B cell (primary cell): ENCODE measurements at regions not wholly inside any gene's neighbourhood (a gene's known extent, or its start where the extent isn't known, plus 50 kb on each side); places are given as distances from the start of the nearest gene placed in this dataset.
"Not testable (repeated sequence)": the region's sequence is repeated elsewhere in the genome, so short reads cannot be mapped to it uniquely, and the experiment has no call there.

ENCODE experiments used
- CTCF ChIP-seq: fragments of 200-600 bp; IDR thresholded peaks from one replicate; pipeline ENCODE4 v1.8.0; 2022; ENCODE audit warnings: antibody characterized with exemption, mild to moderate bottlenecking
- EZH2 ChIP-seq: IDR thresholded peaks from 2 replicates; pipeline ENCODE4 v1.6.1; 2012; ENCODE audit warnings: borderline replicate concordance, low read depth, mild to moderate bottlenecking, moderate library complexity, low read length; ENCODE audit not compliant: insufficient read depth, poor library complexity, severe bottlenecking

GRCh38 chr6:23665911-23666310 is 460.1 kb upstream of the NRSN1 start:
- not testable (repeated sequence) for TF ChIP-seq CTCF, EZH2
